Umbilical cord (tissue), 1 donor: ENCODE measurements at regions not wholly inside any gene's neighbourhood (a gene's known extent, or its start where the extent isn't known, plus 50 kb on each side); places are given as distances from the start of the nearest gene placed in this dataset.
A peak's percentile ranks its signal among the peaks of the same experiment; 100 is the strongest.

ENCODE experiments used
- DNase-seq: peaks from one replicate; pipeline ENCODE4 v3.0.0-alpha.2; 2015; ENCODE audit warnings: low spot score

DNA sequence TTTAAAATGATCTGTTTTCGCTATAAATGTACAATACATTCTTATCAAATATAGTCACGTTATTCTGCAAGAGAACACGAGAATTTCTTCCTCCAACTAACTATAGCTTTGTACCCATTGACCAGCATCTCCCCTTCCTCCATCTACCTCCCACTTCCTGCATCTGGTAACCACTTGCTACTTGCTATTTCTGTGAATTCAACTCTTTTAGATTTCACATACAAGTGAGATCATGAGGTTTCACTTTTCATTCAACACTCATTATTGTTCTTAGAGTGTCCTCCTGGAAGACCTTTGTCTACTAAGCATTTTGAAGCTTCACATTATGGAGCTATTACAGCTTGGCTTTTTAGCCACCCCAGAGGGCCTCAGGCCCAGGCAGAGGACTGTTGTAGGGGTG, 741.3 kb upstream of the FZD8 start:
- no peak for DNase-seq

DNA sequence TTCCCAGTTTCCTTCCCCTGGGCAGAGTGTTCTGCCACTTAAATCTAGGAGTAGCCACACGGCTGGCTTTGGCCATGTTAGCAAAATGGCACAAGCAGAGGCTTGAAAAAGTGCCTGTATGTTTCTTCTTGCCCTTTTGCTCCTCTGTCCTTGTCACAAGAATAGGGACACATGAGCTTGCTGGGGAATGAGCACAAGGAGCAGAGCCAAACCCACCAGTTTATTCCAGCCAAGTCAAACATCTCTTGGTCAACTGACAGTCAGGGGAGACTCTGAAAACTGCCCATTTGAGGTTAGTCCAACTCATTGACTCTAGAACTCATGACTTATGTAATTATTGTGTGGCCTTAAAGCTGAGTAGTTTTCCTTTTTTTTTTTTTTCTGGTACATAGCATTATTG, 739.7 kb upstream of the FZD8 start:
- DNase-seq, result no peak

DNA sequence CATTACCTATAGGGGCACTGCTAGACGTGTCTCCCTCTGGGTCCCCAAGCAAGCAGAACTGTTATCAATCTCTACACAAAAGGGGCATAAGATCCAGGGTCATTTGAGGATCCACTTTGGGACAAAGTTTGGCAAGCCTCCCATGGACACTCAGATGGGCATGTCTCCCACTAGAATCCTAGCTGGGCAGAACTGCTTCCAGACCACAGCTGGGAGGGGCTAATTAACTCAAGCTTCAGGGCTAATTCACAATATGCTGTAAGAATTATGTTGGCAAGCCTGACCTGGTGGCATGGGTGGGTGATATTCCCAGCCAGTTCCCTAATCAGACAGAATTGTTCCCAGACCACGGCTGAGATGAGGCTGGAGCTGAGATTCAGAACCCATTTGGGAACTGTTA, 738.4 kb upstream of the FZD8 start:
- DNase-seq, result no peak

DNA sequence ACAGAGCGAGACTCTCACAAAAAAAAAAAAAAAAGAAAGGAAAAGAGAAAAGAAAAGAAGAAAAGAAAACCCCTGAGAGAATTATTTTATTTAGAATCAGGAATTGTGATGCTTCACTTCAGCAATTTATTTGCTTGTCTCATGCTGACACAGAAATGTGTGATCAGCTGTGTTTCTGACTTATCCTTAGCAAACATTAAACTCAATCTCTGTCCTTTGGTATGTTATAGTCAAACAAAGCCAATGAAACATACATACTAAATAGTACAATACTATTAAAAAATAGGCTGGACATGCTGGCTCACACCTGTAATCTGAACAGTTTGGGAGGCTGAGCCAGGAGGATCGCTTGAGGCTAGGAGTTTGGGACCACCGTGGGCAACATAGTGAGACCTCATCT, 733.0 kb upstream of the FZD8 start:
- DNase-seq, result no peak

DNA sequence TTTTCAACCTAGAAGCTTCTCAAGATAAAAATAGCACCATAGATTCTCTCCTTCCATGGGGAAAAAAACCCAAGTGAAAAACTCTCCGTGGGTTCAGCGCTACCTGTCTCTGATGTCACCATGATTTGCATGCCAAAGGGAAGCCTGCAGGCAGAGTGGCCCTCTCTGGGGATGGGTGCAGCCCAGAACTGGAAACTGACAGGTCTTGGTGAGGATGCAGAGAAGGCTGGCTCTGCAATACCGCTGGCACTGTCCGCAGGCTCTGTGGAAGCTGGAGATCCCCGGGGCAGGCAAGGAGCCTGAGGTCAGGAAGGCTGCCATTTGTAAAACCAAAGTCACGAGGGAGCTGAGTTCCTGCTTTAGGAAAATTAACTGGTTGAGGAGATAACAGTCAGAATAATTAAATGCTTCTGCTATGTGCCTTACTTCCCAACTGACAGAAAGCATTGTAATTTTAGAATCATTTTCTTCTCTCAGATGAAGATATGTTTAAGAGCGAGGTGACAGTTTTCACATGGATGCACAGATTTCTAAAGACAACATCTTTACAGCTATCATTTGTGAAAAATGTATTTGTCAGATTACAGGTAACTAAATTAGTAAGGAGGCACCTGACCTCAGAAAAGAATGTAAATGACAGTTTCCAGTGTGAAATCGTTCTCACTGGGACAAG, 731.5 kb upstream of the FZD8 start:
- DNase-seq, result no peak

DNA sequence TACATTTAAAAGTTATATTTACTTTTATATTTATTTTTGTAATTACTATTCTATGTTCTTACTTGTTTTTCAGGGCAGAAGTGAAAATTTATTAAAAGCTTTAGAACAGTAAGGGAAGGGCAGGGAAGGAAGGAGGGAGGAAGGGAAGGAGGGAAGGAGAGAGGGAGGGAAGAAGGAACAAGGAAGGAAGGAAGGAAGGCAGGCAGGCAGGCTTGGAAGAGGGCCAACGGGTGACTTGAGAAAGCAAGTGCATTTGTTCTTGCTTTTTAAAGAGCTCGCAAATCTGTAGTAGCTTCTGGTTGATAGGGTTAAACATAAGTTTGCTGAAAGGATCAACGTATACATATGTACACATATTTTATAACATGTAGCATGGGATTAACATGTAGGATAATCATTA, 725.3 kb upstream of the FZD8 start:
- no peak for DNase-seq

DNA sequence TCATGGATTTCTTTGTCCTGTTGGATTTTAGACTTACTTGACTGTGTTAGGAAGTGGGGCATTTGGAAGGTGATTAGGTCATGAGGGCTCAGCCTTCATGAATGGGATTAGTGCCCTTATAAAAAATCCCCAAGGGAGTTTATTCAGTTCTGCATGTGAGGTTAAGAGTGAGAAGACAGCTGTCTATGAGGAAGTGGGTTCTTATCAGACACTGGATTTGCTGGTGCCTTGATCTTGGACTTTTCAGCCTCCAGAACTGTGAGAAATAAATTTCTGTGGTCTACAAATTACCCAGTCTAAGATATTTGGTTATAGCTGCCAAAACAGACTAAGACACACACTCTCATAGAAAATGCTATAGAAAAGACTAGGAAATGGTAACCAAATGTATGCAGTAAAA, 724.7 kb upstream of the FZD8 start:
- no peak for DNase-seq

DNA sequence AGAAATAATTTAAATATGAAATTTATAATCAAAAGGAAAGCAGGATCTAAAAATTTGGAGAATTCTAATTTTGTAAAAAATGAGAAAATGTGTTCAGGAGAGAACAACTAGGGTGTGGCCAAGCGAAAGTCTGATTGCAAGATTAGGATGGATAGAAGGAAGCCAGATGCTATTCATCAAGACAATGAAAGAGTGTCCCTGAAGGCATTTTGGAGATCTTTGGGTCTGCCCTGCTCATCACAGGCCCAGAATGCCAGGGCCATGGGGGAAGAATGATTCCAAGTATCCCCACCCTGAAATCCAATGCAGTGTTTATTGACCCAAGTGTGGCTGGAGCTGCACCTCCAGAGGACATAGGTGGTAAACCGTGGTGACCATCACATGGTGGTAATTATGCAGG, 724.0 kb upstream of the FZD8 start:
- DNase-seq, result no peak

DNA sequence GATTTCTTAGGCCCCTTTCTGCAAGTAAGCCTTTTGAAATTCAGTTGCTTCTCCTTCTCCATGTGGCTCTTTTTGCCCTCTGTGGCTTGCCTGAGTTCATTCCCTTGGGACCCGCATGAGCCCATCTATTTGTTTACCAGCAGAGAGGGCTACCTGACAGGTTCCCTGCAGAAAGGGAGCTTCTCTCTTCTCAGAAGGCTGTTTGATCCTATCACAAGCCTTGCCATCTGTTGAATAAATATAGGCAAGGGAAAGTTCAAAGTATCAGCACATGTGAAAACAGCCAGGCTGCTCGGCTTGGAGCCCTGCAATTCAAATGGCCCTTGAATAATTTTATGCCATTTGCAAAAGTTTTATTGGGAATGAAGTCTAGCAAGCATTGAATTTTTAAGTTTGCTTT, 720.2 kb upstream of the FZD8 start:
- no peak for DNase-seq

DNA sequence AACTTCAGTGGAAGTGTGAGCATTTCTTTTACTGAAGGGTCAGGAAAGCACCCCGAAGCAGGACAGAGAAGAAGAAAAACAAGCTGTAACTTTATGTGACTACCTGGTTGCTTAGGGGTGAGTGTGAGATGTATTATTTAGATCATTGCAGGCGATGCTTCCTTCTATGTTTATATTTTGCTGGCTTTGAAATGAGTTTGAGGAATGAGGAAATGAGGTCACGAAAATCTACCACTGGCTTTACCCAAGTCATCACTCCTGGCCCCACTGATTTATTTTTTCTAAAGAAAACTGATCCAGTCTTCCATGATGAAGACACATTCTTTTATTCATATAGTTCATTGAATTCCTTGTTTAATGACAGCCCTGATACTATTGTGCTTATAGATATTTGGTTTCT, 716.6 kb upstream of the FZD8 start:
- no peak for DNase-seq

DNA sequence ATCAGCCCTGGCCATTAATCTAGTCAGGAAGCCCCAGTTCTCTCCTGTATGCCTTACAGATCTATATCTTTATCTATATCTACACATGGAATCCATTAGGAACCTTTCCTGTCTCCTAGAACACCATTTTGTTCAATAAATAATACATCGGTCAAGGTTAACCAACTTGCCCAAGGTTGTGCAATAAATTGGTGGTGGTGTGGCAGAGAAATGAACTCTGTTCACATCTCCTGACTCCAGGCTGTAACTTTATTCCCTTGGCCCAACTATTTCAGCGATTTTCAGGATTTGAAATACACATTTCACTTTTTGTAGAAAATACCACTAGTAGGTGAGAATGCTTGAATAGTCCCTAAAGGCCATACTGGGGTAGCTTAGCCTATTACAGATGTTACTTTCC, 712.5 kb upstream of the FZD8 start:
- DNase-seq, result no peak

DNA sequence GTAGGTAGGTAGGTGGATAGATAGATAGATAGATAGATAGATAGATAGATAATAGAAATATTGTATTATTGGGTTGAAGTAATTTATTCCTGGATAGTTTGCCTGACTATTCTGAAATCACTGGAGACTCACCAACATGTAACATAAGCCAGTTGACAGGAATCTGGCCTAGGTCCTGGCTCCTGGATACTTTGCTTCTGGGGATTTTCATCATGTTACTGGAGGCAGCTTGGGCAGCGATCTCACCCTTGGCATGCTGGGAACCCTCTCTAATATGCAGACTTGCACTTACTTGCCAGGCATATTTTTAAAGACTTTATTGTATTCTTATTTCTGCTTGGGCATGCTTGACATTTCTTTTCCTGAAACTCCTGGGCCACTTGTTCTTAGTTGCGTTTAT, 709.1 kb upstream of the FZD8 start:
- DNase-seq, result peak; percentile 57

DNA sequence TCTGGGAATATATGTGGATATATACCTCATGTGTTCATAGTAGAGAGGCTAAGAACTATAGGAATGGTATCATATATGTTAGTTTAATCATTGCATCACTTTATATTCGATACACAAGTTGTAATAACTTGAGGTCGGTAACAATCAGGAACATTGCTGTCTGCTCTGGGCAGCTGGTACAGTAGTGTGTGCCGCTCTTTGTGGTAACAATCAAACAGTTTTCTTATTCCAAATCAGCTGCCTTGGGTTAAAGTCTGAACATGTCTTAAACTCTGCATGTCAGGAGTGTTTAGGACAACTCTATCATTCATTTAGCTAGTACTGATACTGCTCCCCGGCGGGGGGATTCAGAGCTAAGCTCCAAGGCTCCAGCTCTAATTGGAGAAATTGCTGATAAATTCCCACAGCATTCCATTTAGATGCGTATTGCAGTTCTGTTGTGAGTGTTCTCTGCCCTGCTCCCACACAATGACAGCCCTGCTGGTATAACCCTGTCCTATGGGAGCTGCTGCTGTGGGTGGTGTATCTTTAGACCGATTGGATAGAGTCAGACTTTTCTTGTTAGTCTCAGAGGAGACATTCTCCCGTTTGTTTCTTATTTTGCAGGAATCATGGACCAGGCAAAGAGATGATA, 707.5 kb upstream of the FZD8 start:
- DNase-seq, result peak; percentile 81

DNA sequence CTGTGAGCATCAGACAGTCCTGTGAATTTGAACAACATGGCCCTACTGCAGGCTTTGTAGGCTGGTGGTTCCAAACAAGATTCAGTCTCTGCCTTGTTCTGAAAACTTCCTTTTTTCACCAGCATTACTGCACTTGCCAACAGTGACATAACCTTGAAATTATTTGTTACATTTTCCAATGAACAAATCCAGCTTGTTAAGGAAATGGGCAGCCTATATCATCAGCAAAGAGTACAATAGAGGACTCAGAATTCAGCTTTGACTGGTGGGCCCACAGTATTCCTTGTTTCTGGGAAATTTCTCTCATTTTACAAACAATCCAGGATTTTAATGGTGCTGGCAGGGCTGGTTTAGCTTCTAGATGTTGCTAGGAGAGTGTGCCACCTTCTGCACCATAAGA, 703.7 kb upstream of the FZD8 start:
- DNase-seq, result peak; percentile 49

DNA sequence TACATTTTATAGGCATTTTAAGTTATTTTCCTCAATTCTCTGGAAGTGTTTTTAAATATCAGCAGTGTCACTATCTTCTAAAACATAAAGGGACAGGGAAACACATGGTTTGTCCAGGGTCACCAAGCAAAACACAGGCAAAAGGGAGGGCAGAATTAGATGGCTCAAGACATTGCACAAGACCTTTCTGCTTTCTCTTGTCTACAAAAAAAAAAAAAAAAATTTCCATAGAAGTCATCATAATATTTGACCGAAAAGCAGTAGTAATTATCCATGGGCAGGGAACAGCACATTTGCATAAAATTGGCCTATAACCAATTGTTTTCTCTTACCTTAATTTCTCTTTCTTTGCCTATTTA, 703.1 kb upstream of the FZD8 start:
- DNase-seq, result no peak

DNA sequence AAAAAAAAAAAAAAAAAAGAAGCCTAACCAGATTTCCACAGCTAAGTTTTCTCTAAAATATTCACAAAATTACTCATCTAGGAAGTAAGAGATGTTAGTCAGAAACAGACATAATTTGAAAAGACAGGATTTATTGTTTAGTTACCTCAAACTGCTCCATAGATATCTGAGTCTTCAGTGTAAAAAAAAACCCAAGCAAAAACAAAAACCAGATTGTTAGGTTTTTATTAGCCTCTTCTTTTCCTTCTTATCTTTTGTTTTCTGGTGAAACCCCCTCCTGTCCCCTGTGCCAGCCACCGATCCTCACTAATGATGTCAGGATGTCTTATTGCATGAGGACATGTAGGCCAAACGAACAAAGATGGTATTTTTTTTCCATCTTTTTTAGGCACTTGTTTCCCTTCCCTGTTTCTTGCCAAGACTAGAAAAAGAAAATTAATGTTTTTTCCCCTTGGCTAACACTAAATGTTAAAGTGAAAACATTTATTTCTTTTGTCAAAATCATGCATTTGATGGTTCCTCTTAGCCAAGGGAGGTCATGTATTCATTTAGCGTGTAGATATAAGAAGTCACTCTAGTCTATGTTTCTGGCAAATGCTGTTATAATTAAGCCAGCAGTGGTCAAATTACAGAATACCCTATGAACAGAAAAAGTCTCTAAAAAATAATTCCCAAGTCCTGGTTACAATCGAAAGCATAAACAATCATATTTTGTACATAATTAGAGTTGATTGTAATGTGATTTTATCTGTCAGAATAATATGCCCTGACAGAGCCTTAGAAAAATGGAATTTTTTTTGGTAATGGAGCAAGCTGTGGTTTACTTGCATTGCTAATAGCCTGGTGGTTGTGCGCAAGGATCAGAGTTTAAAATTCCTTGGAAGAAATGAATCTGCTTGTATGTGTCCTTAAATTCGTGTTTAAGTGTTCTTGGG, 702.4 kb upstream of the FZD8 start:
- no peak for DNase-seq

DNA sequence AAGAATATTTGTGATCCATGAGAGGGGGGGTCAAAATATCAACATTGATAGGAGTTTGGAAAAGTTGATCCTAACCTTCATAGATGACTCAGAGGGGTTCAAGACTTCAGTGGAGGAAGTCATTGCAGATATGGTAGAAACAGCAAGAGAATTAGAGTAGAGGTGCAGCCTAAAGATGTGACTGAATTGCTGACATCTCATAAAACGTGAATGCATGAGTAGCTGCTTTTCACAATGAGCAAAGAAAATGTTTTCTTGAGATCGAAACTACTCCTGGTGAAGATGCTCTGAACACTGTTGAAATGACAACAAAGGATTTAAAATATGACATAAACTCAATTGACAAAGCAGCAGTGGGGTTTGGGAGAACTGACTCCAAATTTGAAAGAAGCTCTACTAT, 700.7 kb upstream of the FZD8 start:
- no peak for DNase-seq

DNA sequence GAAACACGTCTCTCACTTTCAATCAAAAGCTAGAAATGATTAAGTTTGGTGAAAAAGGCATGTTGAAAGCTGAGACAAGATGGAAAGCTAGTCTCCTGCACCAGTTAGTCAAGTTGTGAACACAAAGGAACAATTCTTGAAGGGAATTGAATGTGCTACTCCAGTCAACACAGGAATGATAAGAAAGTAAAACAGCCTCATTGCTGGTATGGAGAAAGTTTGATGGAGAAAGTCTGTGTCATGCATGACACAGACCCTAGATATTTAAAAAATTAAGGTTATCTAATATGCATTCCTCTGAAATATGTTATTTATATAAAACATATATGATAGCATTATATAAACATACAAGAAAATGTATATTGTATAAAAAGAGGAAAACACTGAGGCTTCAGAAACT, 699.4 kb upstream of the FZD8 start:
- DNase-seq, result no peak

DNA sequence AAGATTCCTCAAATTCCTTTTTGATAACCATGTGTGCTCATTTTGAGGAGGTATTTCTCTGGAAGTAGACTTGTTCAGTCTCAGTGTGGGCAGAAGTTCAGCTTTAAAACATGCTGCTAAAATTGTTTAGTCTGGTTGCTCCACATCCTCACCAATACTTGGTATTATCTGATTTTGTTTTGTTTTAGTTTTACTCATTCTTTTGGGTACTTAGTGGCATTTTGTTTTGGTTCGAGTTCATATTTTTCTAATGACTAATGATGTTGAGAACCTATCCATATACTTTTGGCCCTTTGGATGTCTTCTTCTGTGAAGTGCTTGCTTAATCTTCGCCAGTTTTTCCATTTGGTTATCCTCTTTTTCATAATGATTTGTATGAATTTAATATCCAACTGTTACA, 694.2 kb upstream of the FZD8 start:
- DNase-seq, result no peak

DNA sequence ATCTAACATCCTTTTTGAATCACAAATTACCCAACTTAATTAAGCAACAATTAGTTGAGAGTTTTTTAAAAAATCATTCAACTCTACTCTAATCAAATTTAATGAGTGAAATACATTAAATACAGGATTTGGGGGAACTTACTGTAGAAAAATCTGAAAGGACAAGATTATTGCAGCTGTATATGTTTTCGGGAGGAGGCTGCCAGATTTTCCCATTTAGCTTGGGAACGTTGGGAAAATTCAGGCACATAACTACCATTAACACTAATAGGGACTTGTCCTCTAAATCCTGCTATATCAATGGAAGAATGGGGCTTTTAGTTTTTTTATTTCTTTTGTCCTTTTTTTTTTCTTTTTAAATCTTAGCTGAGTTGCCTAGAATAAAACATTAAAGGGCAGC, 691.4 kb upstream of the FZD8 start:
- no peak for DNase-seq

DNA sequence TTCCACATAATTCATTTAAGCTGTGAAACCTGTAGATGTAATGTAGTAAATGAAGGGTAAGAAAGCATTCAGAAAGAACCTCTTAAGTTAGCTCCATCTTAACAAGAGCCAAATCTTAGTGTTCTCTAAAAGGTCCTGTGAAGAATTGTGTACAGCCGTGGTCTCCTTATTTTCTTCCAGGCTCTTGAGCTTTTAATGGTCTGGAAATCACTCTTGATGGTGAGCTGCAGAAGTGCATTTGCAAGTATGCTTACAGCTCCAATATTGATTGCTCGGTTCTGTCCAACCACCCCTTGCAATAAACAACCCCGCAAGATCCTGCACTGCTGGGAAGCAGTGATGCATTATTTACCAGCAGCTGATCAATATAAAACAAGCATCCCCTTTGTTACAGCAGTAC, 690.8 kb upstream of the FZD8 start:
- DNase-seq, result no peak

DNA sequence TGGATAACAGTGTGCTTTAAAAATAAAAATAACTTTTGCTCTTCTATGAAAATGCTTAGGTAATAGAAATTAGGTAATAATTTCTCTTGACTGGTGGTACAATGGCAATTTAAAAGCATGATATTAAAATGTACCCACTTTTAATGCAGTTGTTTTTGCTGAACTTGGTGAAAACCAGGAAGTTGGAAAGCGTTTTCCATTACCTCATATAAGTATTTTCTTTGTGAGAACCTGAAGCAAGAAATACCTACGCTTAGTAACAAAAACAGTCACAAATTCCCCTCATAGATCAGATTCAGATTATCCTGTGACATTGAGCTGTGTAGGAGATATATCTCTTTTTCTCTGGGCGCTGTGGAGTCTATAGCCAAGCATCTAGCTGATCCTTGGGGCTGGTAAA, 689.0 kb upstream of the FZD8 start:
- DNase-seq, result no peak

DNA sequence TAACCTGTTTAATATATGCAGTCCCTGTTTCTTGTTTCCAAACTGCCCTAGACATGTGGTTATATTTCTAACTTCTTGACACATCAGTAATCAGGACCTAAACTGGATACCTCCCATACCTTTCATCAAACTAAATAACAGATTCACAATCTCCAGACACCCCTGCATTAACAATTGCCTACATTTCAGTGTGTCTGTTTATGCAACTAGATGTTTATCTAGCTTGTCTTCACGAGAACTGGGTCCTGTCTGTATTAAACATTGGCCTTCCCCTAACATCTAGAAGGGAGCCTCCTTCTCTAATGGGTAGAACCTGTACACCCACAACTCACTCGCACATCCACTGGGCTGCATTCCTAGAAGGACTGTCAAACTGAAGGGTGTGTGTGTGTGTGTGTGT, 683.7 kb upstream of the FZD8 start:
- DNase-seq, result peak; percentile 41
